H9 (cell line): ENCODE measurements at regions not wholly inside any gene's neighbourhood (a gene's known extent, or its start where the extent isn't known, plus 50 kb on each side); places are given as distances from the start of the nearest gene placed in this dataset.
"Not testable (repeated sequence)": the region's sequence is repeated elsewhere in the genome, so short reads cannot be mapped to it uniquely, and the experiment has no call there.

Experiments used
- DNase-seq: peaks from one replicate; pipeline ENCODE4 v3.0.0-alpha.2; 2017
- H2AFZ ChIP-seq: one replicate; pipeline ENCODE4 v1.6.1; 2013; ENCODE audit warnings: mild to moderate bottlenecking, low read length, control low read depth, moderate library complexity
- H2AK5ac ChIP-seq: 2 replicates; pipeline ENCODE4 v1.6.1; 2013; ENCODE audit warnings: low read length, control low read depth, mixed read lengths; ENCODE audit not compliant: insufficient read length
- H2BK120ac ChIP-seq: one replicate; pipeline ENCODE4 v1.6.1; 2013; ENCODE audit warnings: low read depth, mild to moderate bottlenecking, low read length, control low read depth, inconsistent platforms; ENCODE audit not compliant: poor library complexity, severe bottlenecking
- H2BK12ac ChIP-seq: 2 replicates; pipeline ENCODE4 v1.6.1; 2013; ENCODE audit warnings: low read length, control low read depth, mixed read lengths, low read depth; ENCODE audit not compliant: insufficient read length
- H2BK15ac ChIP-seq: 2 replicates; pipeline ENCODE4 v1.6.1; 2013; ENCODE audit warnings: low read depth, low read length, control low read depth
- H2BK20ac ChIP-seq: one replicate; pipeline ENCODE4 v1.6.1; 2013; ENCODE audit warnings: low read depth, mild to moderate bottlenecking, low read length, control low read depth, inconsistent platforms; ENCODE audit not compliant: poor library complexity, severe bottlenecking
- H2BK5ac ChIP-seq: 2 replicates; pipeline ENCODE4 v1.6.1; 2013; ENCODE audit warnings: low read length, control low read depth, mixed read lengths; ENCODE audit not compliant: insufficient read length
- H3K14ac ChIP-seq: 2 replicates; pipeline ENCODE4 v1.6.1; 2013; ENCODE audit warnings: low read length, control low read depth; ENCODE audit not compliant: insufficient read depth
- H3K18ac ChIP-seq: 2 replicates; pipeline ENCODE4 v1.6.1; 2013; ENCODE audit warnings: low read depth, mild to moderate bottlenecking, mixed read lengths, low read length, control low read depth; ENCODE audit not compliant: insufficient read length
- H3K23ac ChIP-seq: 2 replicates; pipeline ENCODE4 v1.6.1; 2013; ENCODE audit warnings: low read length, control low read depth, mixed read lengths, low read depth; ENCODE audit not compliant: insufficient read length
- H3K23me2 ChIP-seq: 2 replicates; pipeline ENCODE4 v1.6.1; 2013; ENCODE audit warnings: low read depth, mild to moderate bottlenecking, mixed read lengths, low read length, control low read depth; ENCODE audit not compliant: insufficient read length, poor library complexity, severe bottlenecking
- H3K27ac ChIP-seq: 2 replicates; pipeline ENCODE4 v1.5.1; 2013; ENCODE audit warnings: low read length, control low read depth, mixed read lengths, low read depth; ENCODE audit not compliant: insufficient read length
- H3K27me3 ChIP-seq: 2 replicates; pipeline ENCODE4 v1.6.1; 2013; ENCODE audit warnings: low read length, control low read depth, inconsistent platforms; ENCODE audit not compliant: insufficient read depth
- H3K4ac ChIP-seq: 2 replicates; pipeline ENCODE4 v1.6.1; 2013; ENCODE audit warnings: low read depth, mild to moderate bottlenecking, control low read depth, inconsistent platforms, low read length, moderate library complexity
- H3K4me1 ChIP-seq: 2 replicates; pipeline ENCODE4 v1.6.1; 2013; ENCODE audit warnings: low read length, control low read depth, inconsistent platforms; ENCODE audit not compliant: insufficient read depth
- H3K4me2 ChIP-seq: 2 replicates; pipeline ENCODE4 v1.6.1; 2013; ENCODE audit warnings: low read length, control low read depth, mixed read lengths; ENCODE audit not compliant: insufficient read length, insufficient read depth
- H3K56ac ChIP-seq: 2 replicates; pipeline ENCODE4 v1.6.1; 2013; ENCODE audit warnings: low read depth, mild to moderate bottlenecking, mixed read lengths, low read length, control low read depth; ENCODE audit not compliant: insufficient read length
- H3K79me1 ChIP-seq: 2 replicates; pipeline ENCODE4 v1.6.1; 2013; ENCODE audit warnings: low read depth, mild to moderate bottlenecking, moderate library complexity, low read length, control low read depth, inconsistent platforms; ENCODE audit not compliant: insufficient read depth, poor library complexity, severe bottlenecking
- H3K79me2 ChIP-seq: 2 replicates; pipeline ENCODE4 v1.6.1; 2013; ENCODE audit warnings: low read length, control low read depth, inconsistent platforms; ENCODE audit not compliant: insufficient read depth
- H3K9ac ChIP-seq: 2 replicates; pipeline ENCODE4 v1.6.1; 2013; ENCODE audit warnings: low read length, control low read depth, mixed read lengths; ENCODE audit not compliant: insufficient read length; ENCODE audit errors: extremely low read depth
- H3K9me3 ChIP-seq: one replicate; pipeline ENCODE4 v1.6.1; 2013; ENCODE audit warnings: low read depth, low read length, inconsistent platforms; ENCODE audit not compliant: control insufficient read depth
- H3T11ph ChIP-seq: one replicate; pipeline ENCODE4 v1.6.1; 2013; ENCODE audit warnings: mild to moderate bottlenecking, low read length, control low read depth, inconsistent platforms
- H4K20me1 ChIP-seq: one replicate; pipeline ENCODE4 v1.6.1; 2013; ENCODE audit not compliant: control insufficient read depth, insufficient read length, insufficient read depth
- H4K5ac ChIP-seq: 2 replicates; pipeline ENCODE4 v1.6.1; 2013; ENCODE audit warnings: low read depth, mild to moderate bottlenecking, mixed read lengths, low read length, control low read depth; ENCODE audit not compliant: insufficient read length
- H4K8ac ChIP-seq: replicated peaks from 2 replicates; pipeline ENCODE4 v1.6.1; 2013; ENCODE audit warnings: low read length, control low read depth, mixed read lengths, low read depth; ENCODE audit not compliant: insufficient read length
- H4K91ac ChIP-seq: 2 replicates; pipeline ENCODE4 v1.6.1; 2013; ENCODE audit warnings: low read depth, mild to moderate bottlenecking, moderate library complexity, mixed read lengths, low read length, control low read depth; ENCODE audit not compliant: insufficient read length
- H3K27ac Mint-ChIP-seq, 3 experiments: 2 replicates in 2 of 3; 3 replicates in 1 of 3; pipeline ENCODE4 v1.8.0; 2020 to 2021; ENCODE audit warnings: mixed read lengths in 3 of 3, mild to moderate bottlenecking in 1 of 3, moderate library complexity in 1 of 3
- H3K27me3 Mint-ChIP-seq: 2 replicates; pipeline ENCODE4 v1.8.0; 2021; ENCODE audit warnings: low read depth, mild to moderate bottlenecking, moderate library complexity, mixed read lengths
- H3K36me3 Mint-ChIP-seq, 3 experiments: 2 replicates in 2 of 3; 3 replicates in 1 of 3; pipeline ENCODE4 v1.8.0; 2020 to 2021; ENCODE audit warnings: low read depth in 3 of 3, mixed read lengths in 3 of 3; ENCODE audit not compliant: insufficient read depth in 1 of 3
- H3K4me1 Mint-ChIP-seq, 2 experiments: 2 replicates each; pipeline ENCODE4 v1.8.0; 2020; ENCODE audit warnings: mixed read lengths in 2 of 2
- H3K4me3 Mint-ChIP-seq, 2 experiments: 2 replicates in 1 of 2; 3 replicates in 1 of 2; pipeline ENCODE4 v1.8.0; 2020 to 2021; ENCODE audit warnings: mild to moderate bottlenecking in 2 of 2, mixed read lengths in 2 of 2, moderate library complexity in 1 of 2
- H3K9me3 Mint-ChIP-seq, 2 experiments: 2 replicates in 1 of 2; 3 replicates in 1 of 2; pipeline ENCODE4 v1.8.0; 2020; ENCODE audit warnings: mild to moderate bottlenecking in 2 of 2, mixed read lengths in 2 of 2, moderate library complexity in 1 of 2
- WGBS: extraction: QIAGEN DNeasy Blood & Tissue Kit; methylation state at CpG from one replicate; pipeline ENCODE4 v1.1.7; 2013; ENCODE audit warnings: missing lambda C conversion rate, low lambda C conversion rate, mixed read lengths; ENCODE audit not compliant: insufficient read length; ENCODE audit errors: extremely low coverage; 5-methylcytosine and 5-hydroxymethylcytosine counted together
- TF ChIP-seq, protein P1 (sequence below): fragments of 200-600 bp; sonication (generic); conservative IDR thresholded peaks from 3 replicates; pipeline ENCODE4 v1.8.0; 2021; ENCODE audit warnings: antibody characterized with exemption, mild to moderate bottlenecking

DNA sequence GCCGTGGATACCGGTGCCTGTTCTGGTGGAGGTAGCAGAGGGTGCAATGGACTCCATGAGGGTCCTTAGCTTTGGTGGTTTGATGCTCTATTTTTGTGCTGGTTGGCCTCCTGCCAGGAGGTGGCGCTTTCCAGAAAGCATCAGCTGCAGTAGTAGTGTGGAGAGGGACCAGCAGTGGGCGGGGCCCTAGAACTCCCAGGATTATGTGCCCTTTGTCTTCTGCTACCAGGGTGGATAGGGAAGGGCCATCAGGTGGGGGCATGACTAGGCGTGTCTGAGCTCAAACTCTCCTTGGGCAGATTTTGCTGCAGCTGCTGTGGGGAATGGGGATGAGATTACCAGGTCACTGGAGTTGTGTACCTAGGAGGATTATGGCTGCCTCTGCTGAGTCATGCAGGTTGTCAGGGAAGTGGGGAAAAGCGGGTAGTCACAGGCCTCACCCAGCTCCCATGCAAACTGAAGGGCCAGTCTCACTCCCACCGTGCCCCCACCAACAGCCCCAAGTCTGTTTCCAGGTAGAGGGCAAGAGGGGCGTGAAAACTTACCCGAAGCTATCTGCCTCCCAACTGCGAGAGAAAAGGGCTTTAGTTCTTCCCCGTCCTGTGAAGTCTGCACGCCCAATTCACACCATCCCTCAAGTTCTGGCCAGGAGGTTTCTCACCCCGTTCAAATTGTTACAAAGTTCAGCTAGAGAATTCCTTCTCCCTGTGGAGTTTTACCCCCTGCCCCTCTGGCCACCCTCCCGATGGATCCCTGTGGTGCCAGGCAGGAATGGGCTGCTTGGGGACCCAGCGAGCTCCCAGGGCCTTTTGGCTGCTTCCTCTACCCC is 235.0 kb downstream of the DHX15 start:
- peak overlapping the region in 1 of 3 experiments; percentile 42; a peak in 2 of 7 replicates for H3K27ac Mint-ChIP-seq
- WGBS, result no CpG with 5 or more reads among the region's 15 CpGs
- not testable (repeated sequence) for H2AFZ ChIP-seq, H2AK5ac ChIP-seq, H3K9me3 Mint-ChIP-seq, H4K8ac ChIP-seq, H3K4me1 ChIP-seq, H3K4ac ChIP-seq, H4K91ac ChIP-seq, H3K18ac ChIP-seq, DNase-seq, H3K23me2 ChIP-seq, H3K14ac ChIP-seq, H2BK5ac ChIP-seq, H3K23ac ChIP-seq, H3K9me3 ChIP-seq, H4K20me1 ChIP-seq, H3K4me3 Mint-ChIP-seq, H2BK15ac ChIP-seq, H3K27me3 ChIP-seq, H3K27me3 Mint-ChIP-seq, H3K9ac ChIP-seq, H3K79me1 ChIP-seq, H2BK12ac ChIP-seq, H3K27ac ChIP-seq, H3K4me2 ChIP-seq, H4K5ac ChIP-seq, H3T11ph ChIP-seq, H3K56ac ChIP-seq, H3K79me2 ChIP-seq, H2BK20ac ChIP-seq, H2BK120ac ChIP-seq
- H3K4me1 Mint-ChIP-seq, result peaks cover 10 to 26% of the 10 kb centered on the region in 2 experiments
- peaks cover 5 to 12% (median 6%) of the 10 kb centered on the region in 3 experiments for H3K36me3 Mint-ChIP-seq
- TF ChIP-seq, protein P1, sequence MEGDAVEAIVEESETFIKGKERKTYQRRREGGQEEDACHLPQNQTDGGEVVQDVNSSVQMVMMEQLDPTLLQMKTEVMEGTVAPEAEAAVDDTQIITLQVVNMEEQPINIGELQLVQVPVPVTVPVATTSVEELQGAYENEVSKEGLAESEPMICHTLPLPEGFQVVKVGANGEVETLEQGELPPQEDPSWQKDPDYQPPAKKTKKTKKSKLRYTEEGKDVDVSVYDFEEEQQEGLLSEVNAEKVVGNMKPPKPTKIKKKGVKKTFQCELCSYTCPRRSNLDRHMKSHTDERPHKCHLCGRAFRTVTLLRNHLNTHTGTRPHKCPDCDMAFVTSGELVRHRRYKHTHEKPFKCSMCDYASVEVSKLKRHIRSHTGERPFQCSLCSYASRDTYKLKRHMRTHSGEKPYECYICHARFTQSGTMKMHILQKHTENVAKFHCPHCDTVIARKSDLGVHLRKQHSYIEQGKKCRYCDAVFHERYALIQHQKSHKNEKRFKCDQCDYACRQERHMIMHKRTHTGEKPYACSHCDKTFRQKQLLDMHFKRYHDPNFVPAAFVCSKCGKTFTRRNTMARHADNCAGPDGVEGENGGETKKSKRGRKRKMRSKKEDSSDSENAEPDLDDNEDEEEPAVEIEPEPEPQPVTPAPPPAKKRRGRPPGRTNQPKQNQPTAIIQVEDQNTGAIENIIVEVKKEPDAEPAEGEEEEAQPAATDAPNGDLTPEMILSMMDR, result peak; percentile 60
